ENCODE measurements at regions not wholly inside any gene's neighbourhood (a gene's known extent, or its start where the extent isn't known, plus 50 kb on each side); places are given as distances from the start of the nearest gene placed in this dataset.
"Not testable (repeated sequence)": the region's sequence is repeated elsewhere in the genome, so short reads cannot be mapped to it uniquely, and the experiment has no call there.

DNA sequence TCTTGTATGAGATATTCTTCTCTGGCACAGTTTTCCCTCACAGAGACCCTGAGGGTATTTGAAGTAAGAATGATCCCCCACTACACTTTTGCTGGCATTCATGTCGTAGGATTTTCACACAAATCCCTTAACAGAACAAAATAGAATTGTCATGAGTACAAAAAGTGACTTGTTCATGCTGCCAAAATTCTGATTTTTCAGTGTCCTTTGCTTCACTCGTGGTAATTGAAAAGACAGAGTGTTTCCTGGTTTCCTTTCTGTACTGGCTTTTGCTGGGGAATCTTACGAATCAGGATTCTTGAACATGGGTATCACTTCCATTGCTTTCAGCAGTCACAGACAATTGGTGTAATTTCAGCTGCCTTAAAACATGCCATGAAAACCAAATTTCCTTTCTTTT lies 756.3 kb downstream of the REEP3 start:
- in situ Hi-C loops (cut with MboI; ENCODE audit: low sequenced_read_pairs) = no loop called here

DNA sequence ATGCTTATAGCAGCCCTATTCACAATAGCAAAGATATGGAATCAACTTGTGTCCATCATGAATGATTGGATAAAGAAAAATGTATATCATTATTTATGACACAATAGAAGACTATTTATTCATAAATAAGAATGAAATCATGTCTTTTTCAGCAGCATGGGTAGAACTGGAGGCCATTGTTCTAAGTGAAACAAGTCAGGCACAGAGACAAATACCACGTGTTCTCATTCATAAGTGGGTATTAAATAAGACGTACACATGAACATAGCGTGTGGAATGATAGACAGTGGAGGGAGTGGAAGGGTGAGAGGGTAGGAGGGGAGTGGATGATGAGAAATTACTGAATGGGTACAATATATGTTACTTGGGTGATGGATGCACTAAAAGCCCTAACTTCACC lies 762.4 kb downstream of the REEP3 start:
- in situ Hi-C loops (cut with MboI; ENCODE audit: low sequenced_read_pairs) = no loop called here

DNA sequence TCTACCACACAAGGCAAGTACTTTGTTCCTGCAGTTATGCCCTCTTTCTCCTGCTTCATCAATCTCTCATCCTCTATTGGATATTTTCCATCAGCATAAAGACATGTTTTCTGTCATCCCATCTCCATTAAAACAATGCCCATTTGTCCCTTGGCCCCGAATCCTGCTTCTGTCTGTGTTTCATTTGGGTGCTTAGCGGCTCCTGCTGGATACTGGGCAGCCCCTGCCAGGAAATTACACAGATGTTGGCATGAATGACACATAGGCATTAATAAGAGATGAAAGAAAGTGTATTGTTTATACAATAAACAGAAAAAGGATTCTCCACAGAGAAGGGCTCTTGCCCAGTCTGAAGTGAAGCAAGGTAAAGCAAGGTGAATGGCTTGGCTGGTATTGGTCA lies 765.3 kb downstream of the REEP3 start:
- in situ Hi-C loops (cut with MboI; ENCODE audit: low sequenced_read_pairs) = no loop called here

DNA sequence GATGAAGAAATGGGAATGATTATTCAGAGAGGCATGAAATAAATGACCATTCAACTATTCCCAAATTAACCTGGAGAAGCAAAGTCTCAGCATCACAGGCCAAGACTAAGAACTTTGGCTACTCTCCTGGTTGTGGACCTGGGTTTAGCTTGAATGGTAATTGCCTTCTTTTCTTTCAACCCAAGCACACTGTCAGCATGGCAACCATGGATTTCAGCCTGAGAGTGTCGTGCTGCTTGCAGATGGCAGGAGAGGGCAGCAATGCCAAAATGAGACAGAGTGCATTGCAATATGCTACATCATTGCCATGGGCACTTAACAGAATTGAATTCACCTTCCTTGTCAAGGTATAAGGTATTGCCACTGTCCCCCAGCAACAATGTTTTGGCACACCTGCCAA lies 767.2 kb downstream of the REEP3 start:
- in situ Hi-C loops (cut with MboI; ENCODE audit: low sequenced_read_pairs) = no loop called here

GRCh38 chr10:64303566-64303965 lies 782.4 kb downstream of the REEP3 start:
- in situ Hi-C loops (cut with MboI; ENCODE audit: low sequenced_read_pairs) = no loop called here

GRCh38 chr10:64306729-64307327 lies 785.6 kb downstream of the REEP3 start:
- in situ Hi-C loops (cut with MboI; ENCODE audit: low sequenced_read_pairs) = no loop called here

DNA sequence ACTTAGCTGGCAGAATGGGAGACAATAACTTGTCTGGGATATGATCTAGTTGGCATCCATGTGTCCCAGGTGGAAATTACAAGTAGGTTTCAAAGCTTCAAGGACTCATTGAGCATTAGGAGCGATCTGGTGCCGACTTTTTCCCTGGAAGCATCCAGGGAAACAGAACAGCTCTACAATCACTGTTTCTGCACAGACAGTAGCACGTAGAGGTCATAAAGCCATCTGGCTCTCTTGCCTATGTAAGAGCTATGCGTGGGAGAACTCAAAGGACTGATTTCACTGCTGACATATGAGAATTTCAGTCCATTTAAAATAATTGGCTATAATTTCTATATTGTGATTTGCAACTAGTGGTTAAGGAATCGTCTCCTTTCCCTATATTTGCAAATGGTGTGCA lies 791.7 kb downstream of the REEP3 start:
- in situ Hi-C loops (cut with MboI; ENCODE audit: low sequenced_read_pairs) = no loop called here

DNA sequence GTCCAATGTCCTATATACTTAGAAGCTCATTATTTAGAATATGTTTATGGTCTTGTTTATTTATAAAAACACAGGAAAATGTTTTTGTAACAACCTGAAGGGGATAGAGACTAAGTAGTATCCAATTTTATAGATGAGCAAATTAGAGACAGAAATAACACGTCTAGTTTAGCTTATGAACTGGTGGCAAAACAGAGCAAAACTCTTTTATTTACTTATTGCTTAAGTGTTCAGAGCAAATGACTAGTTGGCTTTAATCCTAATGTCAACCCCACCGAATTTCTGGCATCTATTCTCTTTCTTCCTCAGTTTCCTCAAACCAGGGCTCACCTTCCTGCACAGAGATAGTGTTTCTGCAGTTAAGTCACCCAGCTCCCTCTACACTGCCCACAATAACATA lies 792.8 kb downstream of the REEP3 start:
- in situ Hi-C loops (cut with MboI; ENCODE audit: low sequenced_read_pairs) = no loop called here

DNA sequence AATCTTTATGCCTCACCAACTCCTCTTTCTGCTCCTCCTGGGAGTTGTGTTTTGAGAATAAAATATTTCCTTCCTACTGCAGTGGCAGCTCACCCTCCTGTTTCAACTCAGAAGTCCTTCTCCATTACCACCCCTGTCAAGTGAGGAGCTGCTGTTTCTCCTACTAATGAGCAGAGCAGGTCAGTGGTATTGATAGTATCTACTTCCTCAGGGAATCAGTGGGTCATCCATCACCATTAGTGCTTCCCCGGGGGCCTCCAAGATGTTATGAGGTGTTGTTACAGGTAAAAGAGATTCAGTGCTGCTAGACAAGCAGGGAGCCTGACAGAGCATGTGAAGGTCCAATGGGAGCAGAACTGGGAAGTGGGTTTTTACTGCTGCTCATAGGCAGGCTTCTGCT lies 795.2 kb downstream of the REEP3 start:
- in situ Hi-C loops (cut with MboI; ENCODE audit: low sequenced_read_pairs) = no loop called here

- in situ Hi-C loops (cut with MboI; ENCODE audit: low sequenced_read_pairs) = no loop called here
Observed at GRCh38 chr10:64316833-64317232, 795.6 kb downstream of the REEP3 start.

DNA sequence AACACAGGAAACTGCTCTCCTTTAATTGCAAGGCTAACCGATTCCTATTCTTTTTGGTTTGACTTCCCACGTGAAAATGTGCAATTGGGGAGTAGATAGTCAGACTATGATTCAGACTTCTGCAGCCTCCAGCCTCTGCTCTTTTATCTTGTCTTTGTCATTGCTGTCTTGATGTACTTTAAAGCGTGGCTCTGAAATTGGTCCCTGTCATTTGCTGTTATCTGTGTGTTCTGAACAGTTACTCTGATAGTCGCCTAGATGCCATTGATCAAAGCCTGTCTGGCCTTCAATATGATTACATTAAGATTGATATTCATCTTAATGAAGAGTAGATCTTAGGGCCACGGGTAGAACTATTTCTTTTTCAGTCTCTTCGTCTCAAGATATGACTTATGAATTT lies 799.2 kb downstream of the REEP3 start:
- in situ Hi-C loops (cut with MboI; ENCODE audit: low sequenced_read_pairs) = no loop called here

GRCh38 chr10:64329510-64329909 lies 808.3 kb downstream of the REEP3 start:
- in situ Hi-C loops (cut with MboI; ENCODE audit: low sequenced_read_pairs) = no loop called here

GRCh38 chr10:64332551-64332950 lies 811.4 kb downstream of the REEP3 start:
- in situ Hi-C loops (cut with MboI; ENCODE audit: low sequenced_read_pairs) = no loop called here

DNA sequence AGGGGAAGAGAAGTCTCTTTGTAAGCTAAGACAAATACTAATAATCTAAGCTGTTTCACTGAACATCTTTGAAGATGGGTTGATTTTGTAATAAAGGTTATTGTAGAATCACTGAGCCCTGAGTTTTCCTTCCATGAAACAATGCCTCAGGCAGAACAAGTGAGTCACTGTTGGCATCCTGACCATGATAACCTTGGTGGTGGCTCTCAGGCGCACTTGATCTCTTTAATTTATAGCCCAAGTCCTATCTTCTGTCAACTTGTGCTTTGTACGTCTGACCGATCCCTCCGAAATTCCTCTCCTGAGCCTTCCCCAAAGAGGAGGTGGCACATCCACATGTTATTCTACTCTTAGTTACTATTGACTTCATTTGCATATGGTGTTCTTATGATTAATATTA lies 812.9 kb downstream of the REEP3 start:
- in situ Hi-C loops (cut with MboI; ENCODE audit: low sequenced_read_pairs) = no loop called here

DNA sequence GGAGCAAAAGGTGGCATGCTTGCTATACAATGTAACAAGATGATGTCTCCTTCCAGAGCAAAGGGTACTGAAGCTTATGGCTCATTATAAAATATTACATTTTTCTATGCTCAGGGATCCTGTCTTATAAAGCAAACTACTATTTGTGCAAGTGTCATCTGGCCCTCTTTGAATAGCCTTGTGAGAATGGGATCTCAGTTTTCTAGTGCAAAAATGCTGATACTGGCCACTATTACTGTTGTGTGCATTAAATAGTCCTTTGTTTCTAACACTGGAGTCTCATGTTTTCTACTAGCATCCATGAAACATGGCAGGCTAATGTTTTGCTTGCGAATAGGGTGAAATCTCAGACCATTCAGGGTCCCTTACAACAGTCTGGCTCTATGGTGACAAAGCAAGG lies 823.0 kb downstream of the REEP3 start:
- in situ Hi-C loops (cut with MboI; ENCODE audit: low sequenced_read_pairs) = no loop called here

DNA sequence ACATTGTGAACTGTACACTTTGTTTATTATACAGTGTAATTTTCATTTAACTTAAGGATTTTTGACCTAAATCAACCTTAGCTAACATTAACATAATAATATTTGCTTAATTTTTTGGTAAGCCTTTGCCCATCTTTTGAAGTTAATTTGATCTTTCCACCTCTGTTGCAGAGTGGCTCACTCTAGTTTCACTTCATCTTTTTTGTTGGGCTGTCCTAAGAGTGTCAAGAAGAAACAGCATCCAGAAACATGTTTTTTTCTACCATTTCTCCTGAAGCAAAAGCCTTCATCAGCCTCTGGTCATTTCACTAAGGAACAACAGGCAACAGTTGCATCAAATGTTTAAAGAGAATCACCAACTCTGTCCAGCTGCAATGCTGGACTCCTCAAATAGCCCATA lies 824.7 kb downstream of the REEP3 start:
- in situ Hi-C loops (cut with MboI; ENCODE audit: low sequenced_read_pairs) = no loop called here

DNA sequence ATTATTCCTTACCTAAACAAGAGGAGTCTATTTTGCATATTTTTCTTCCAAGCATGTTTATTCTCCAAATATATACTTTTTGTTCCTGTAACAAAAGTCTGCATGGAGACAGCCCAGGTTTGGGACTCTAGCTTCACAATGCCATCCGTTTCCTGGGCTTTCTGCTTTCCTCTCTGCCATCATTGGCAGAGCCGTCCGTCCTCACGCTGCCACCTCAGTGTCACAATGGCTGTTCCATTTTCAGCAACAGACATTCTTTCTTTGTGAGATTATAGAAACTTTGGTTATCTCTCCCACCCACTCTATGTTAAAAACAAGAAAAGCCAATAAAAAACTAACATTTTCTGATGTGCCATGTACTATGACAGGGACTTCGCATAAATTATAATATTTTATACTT lies 825.2 kb downstream of the REEP3 start:
- in situ Hi-C loops (cut with MboI; ENCODE audit: low sequenced_read_pairs) = no loop called here

GRCh38 chr10:64350665-64351064 lies 829.5 kb downstream of the REEP3 start:
- in situ Hi-C loops (cut with MboI; ENCODE audit: low sequenced_read_pairs) = no loop called here

DNA sequence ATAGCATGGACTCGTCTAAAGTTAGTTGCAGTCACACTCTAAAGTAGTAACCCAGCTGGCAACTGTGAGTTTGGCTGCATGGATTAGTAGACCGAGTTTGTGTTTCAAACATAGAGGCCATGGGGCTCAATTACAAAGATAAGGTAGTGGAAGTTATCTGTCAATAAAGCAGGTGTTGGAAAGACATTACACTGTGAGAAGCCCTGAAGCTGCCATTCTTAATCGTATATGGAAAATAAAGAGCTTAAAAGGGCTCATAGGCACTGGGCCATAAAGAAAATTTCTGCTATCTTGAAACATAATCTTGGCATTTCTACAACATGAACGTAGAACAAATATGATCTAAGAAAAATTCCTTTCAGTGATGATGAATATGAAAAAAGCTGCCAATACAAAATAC lies 837.7 kb downstream of the REEP3 start:
- in situ Hi-C loops (cut with MboI; ENCODE audit: low sequenced_read_pairs) = no loop called here

- in situ Hi-C loops (cut with MboI; ENCODE audit: low sequenced_read_pairs) = not testable (repeated sequence)
Observed at GRCh38 chr10:64360240-64360639, 839.0 kb downstream of the REEP3 start.

- in situ Hi-C loops (cut with MboI; ENCODE audit: low sequenced_read_pairs) = no loop called here
Observed at GRCh38 chr10:64363687-64364086, 842.5 kb downstream of the REEP3 start.

GRCh38 chr10:64365663-64366062 lies 844.5 kb downstream of the REEP3 start:
- in situ Hi-C loops (cut with MboI; ENCODE audit: low sequenced_read_pairs) = no loop called here

GRCh38 chr10:64368298-64368697 lies 847.1 kb downstream of the REEP3 start:
- in situ Hi-C loops (cut with MboI; ENCODE audit: low sequenced_read_pairs) = no loop called here
